Muscle of leg (tissue), 3 donors: ENCODE measurements at regions not wholly inside any gene's neighbourhood (a gene's known extent, or its start where the extent isn't known, plus 50 kb on each side); places are given as distances from the start of the nearest gene placed in this dataset.

Experiments
- DNase-seq: peaks from one replicate; pipeline ENCODE4 v3.0.0; 2013
- H3K27ac ChIP-seq: one replicate; pipeline ENCODE4 v1.5.1; 2013; ENCODE audit warnings: mild to moderate bottlenecking, low read length, control low read depth
- H3K27me3 ChIP-seq: one replicate; pipeline ENCODE4 v1.6.1; 2013; ENCODE audit warnings: low read length; ENCODE audit not compliant: control insufficient read depth, insufficient read depth
- H3K36me3 ChIP-seq: one replicate; pipeline ENCODE4 v1.6.1; 2013; ENCODE audit warnings: low read length; ENCODE audit not compliant: control insufficient read depth, insufficient read depth
- H3K4me1 ChIP-seq: one replicate; pipeline ENCODE4 v1.6.1; 2013; ENCODE audit warnings: low read length; ENCODE audit not compliant: control insufficient read depth, insufficient read depth
- H3K4me3 ChIP-seq: one replicate; pipeline ENCODE4 v1.5.1; 2013; ENCODE audit warnings: low read length, control low read depth
- H3K9me3 ChIP-seq: replicated peaks from 2 replicates; pipeline ENCODE4 v1.6.1; 2013; ENCODE audit warnings: low read depth, low read length; ENCODE audit not compliant: control insufficient read depth
- WGBS: methylation state at CpG from one replicate; pipeline ENCODE4 v1.1.5; 2013; ENCODE audit warnings: missing lambda C conversion rate; ENCODE audit not compliant: insufficient coverage; 5-methylcytosine and 5-hydroxymethylcytosine counted together

GRCh38 chr16:9260666-9261065 is 169.2 kb downstream of the HAPSTR1 start:
- DNase-seq, result peak; percentile 52
- no peak overlapping the region for H3K4me3 ChIP-seq
- H3K27ac ChIP-seq, result no peak overlapping the region
- WGBS, result 0% methylated on average over 1 of the region's 4 CpGs
- peaks cover 5% of the 10 kb centered on the region for H3K4me1 ChIP-seq
- H3K36me3 ChIP-seq, result no peaks in the 10 kb centered on the region
- H3K27me3 ChIP-seq, result no peaks in the 10 kb centered on the region
- no peaks in the 10 kb centered on the region for H3K9me3 ChIP-seq

- H3K27me3 ChIP-seq, result no peaks in the 10 kb centered on the region
- WGBS, result no CpG with 5 or more reads among the region's 5 CpGs
- no peaks in the 10 kb centered on the region for H3K9me3 ChIP-seq
- no peaks in the 10 kb centered on the region for H3K36me3 ChIP-seq
- H3K4me3 ChIP-seq, result no peak overlapping the region
- peaks cover 5% of the 10 kb centered on the region for H3K4me1 ChIP-seq
- no peak for DNase-seq
- H3K27ac ChIP-seq, result no peak overlapping the region
Observed at GRCh38 chr16:9261376-9261775, 169.9 kb downstream of the HAPSTR1 start.

- Histone ChIP-seq H3K27ac (no peak overlapping the region), H3K27me3 (no peaks in the 10 kb centered on the region), H3K36me3 (no peaks in the 10 kb centered on the region), H3K4me3 (no peak overlapping the region), H3K9me3 (no peaks in the 10 kb centered on the region), H3K4me1 (peaks cover 5% of the 10 kb centered on the region)
- DNase-seq, result no peak
- WGBS, result 74% methylated on average over 5 of the region's 15 CpGs
Observed at GRCh38 chr16:9262941-9263715, 171.7 kb downstream of the HAPSTR1 start.

- Histone ChIP-seq H3K4me1 (peaks cover 5% of the 10 kb centered on the region), H3K27ac (no peak overlapping the region), H3K36me3 (no peaks in the 10 kb centered on the region), H3K9me3 (no peaks in the 10 kb centered on the region), H3K27me3 (no peaks in the 10 kb centered on the region), H3K4me3 (no peak overlapping the region)
- WGBS, result 61% methylated on average over 3 of the region's 5 CpGs
- DNase-seq, result no peak
Observed at GRCh38 chr16:9264067-9264466, 172.6 kb downstream of the HAPSTR1 start.

- Histone ChIP-seq H3K27ac (no peak overlapping the region), H3K27me3 (no peaks in the 10 kb centered on the region), H3K9me3 (no peaks in the 10 kb centered on the region), H3K4me3 (no peak overlapping the region), H3K4me1 (no peaks in the 10 kb centered on the region), H3K36me3 (no peaks in the 10 kb centered on the region)
- no CpG with 5 or more reads among the region's 4 CpGs for WGBS
- DNase-seq, result no peak
Observed at GRCh38 chr16:9268446-9268845, 177.0 kb downstream of the HAPSTR1 start.

- no peaks in the 10 kb centered on the region for H3K36me3 ChIP-seq
- WGBS, result no CpG with 5 or more reads among the region's 2 CpGs
- no peaks in the 10 kb centered on the region for H3K4me1 ChIP-seq
- no peaks in the 10 kb centered on the region for H3K27me3 ChIP-seq
- H3K27ac ChIP-seq, result no peak overlapping the region
- H3K4me3 ChIP-seq, result no peak overlapping the region
- DNase-seq, result no peak
- no peaks in the 10 kb centered on the region for H3K9me3 ChIP-seq
Observed at GRCh38 chr16:9270424-9270823, 179.0 kb downstream of the HAPSTR1 start.

- no peaks in the 10 kb centered on the region for H3K4me1 ChIP-seq
- WGBS, result 85% methylated on average over 1 of the region's 1 CpG
- no peaks in the 10 kb centered on the region for H3K9me3 ChIP-seq
- H3K27me3 ChIP-seq, result no peaks in the 10 kb centered on the region
- no peak overlapping the region for H3K4me3 ChIP-seq
- H3K36me3 ChIP-seq, result no peaks in the 10 kb centered on the region
- DNase-seq, result no peak
- H3K27ac ChIP-seq, result no peak overlapping the region
Observed at GRCh38 chr16:9270941-9271340, 179.5 kb downstream of the HAPSTR1 start.

GRCh38 chr16:9271841-9272240 is 180.4 kb downstream of the HAPSTR1 start:
- H3K9me3 ChIP-seq, result no peaks in the 10 kb centered on the region
- whole genome bisulfite sequencing, result 80% methylated on average over 1 of the region's 3 CpGs
- H3K36me3 ChIP-seq, result no peaks in the 10 kb centered on the region
- no peak overlapping the region for H3K27ac ChIP-seq
- DNase-seq, result no peak
- H3K27me3 ChIP-seq, result no peaks in the 10 kb centered on the region
- no peak overlapping the region for H3K4me3 ChIP-seq
- no peaks in the 10 kb centered on the region for H3K4me1 ChIP-seq

- Histone ChIP-seq H3K4me1 (no peaks in the 10 kb centered on the region), H3K36me3 (no peaks in the 10 kb centered on the region), H3K9me3 (no peaks in the 10 kb centered on the region), H3K4me3 (no peak overlapping the region), H3K27me3 (no peaks in the 10 kb centered on the region), H3K27ac (no peak overlapping the region)
- no peak for DNase-seq
- WGBS, result 80% methylated on average over 5 of the region's 7 CpGs
Observed at GRCh38 chr16:9275377-9275776, 183.9 kb downstream of the HAPSTR1 start.

GRCh38 chr16:9275816-9276354 is 184.4 kb downstream of the HAPSTR1 start:
- H3K27me3 ChIP-seq, result no peaks in the 10 kb centered on the region
- WGBS, result 62% methylated on average over 2 of the region's 4 CpGs
- H3K4me1 ChIP-seq, result no peaks in the 10 kb centered on the region
- no peaks in the 10 kb centered on the region for H3K9me3 ChIP-seq
- H3K36me3 ChIP-seq, result no peaks in the 10 kb centered on the region
- H3K27ac ChIP-seq, result no peak overlapping the region
- no peak for DNase-seq
- no peak overlapping the region for H3K4me3 ChIP-seq
